ENCODE measurements at regions not wholly inside any gene's neighbourhood (a gene's known extent, or its start where the extent isn't known, plus 50 kb on each side); places are given as distances from the start of the nearest gene placed in this dataset.

GRCh38 chr11:131305005-131305404 is 65.4 kb upstream of the NTM start:
- no peak for TF ChIP-seq POLR2A (IDR thresholded peaks at IDR 0.05; ENCODE audit: low read depth, low read length)
- no peak for TF ChIP-seq POLR2AphosphoS5 (IDR thresholded peaks at IDR 0.05; ENCODE audit: low read depth, low read length)

All from GM12891 (cell line).